HPDE6-E6E7 (cell line): ENCODE measurements at regions not wholly inside any gene's neighbourhood (a gene's known extent, or its start where the extent isn't known, plus 50 kb on each side); places are given as distances from the start of the nearest gene placed in this dataset.
"Not testable (repeated sequence)": the region's sequence is repeated elsewhere in the genome, so short reads cannot be mapped to it uniquely, and the experiment has no call there.

Source experiments
- DNase-seq: peaks from one replicate; pipeline ENCODE4 v3.0.0; 2011; ENCODE audit warnings: missing footprints; ENCODE audit errors: extremely low spot score

- no peak for DNase-seq
Measured at GRCh38 chr3:139113993-139114375, 69.3 kb upstream of the PRR23C start.

- not testable (repeated sequence) for DNase-seq
Measured at GRCh38 chr3:139116631-139117030, 71.9 kb upstream of the PRR23C start.

- no peak for DNase-seq
Measured at GRCh38 chr3:139117136-139117675, 72.5 kb upstream of the PRR23C start.

GRCh38 chr3:139117883-139118760 lies 73.4 kb upstream of the PRR23C start:
- no peak for DNase-seq

- DNase-seq, result no peak
Measured at GRCh38 chr3:139118835-139119234, 74.1 kb upstream of the PRR23C start.

GRCh38 chr3:139119331-139120025 lies 74.8 kb upstream of the PRR23C start:
- DNase-seq, result no peak

- DNase-seq, result no peak
Measured at GRCh38 chr3:139120086-139121056, 75.7 kb upstream of the PRR23C start.

- no peak for DNase-seq
Measured at GRCh38 chr3:139121513-139122220, 77.0 kb upstream of the PRR23C start.

GRCh38 chr3:139122221-139122581 lies 77.5 kb upstream of the PRR23C start:
- DNase-seq, result no peak

GRCh38 chr3:139122612-139123011 lies 77.9 kb upstream of the PRR23C start:
- no peak for DNase-seq

- no peak for DNase-seq
Measured at GRCh38 chr3:139123377-139124095, 78.8 kb upstream of the PRR23C start.

GRCh38 chr3:139124197-139124596 lies 79.5 kb upstream of the PRR23C start:
- DNase-seq, result no peak

GRCh38 chr3:139127101-139127500 lies 82.4 kb upstream of the PRR23C start:
- DNase-seq, result no peak

GRCh38 chr3:139127629-139128028 lies 82.9 kb upstream of the PRR23C start:
- DNase-seq, result not testable (repeated sequence)

GRCh38 chr3:139128803-139129202 lies 84.1 kb upstream of the PRR23C start:
- DNase-seq, result no peak

GRCh38 chr3:139129892-139130291 lies 85.2 kb upstream of the PRR23C start:
- DNase-seq, result no peak

- DNase-seq, result no peak
Measured at GRCh38 chr3:139130390-139131140, 85.9 kb upstream of the PRR23C start.

GRCh38 chr3:139131951-139132350 lies 87.3 kb upstream of the PRR23C start:
- no peak for DNase-seq

GRCh38 chr3:139132976-139133375 lies 88.3 kb upstream of the PRR23C start:
- DNase-seq, result no peak
